ENCODE measurements at regions not wholly inside any gene's neighbourhood (a gene's known extent, or its start where the extent isn't known, plus 50 kb on each side); places are given as distances from the start of the nearest gene placed in this dataset.

DNA sequence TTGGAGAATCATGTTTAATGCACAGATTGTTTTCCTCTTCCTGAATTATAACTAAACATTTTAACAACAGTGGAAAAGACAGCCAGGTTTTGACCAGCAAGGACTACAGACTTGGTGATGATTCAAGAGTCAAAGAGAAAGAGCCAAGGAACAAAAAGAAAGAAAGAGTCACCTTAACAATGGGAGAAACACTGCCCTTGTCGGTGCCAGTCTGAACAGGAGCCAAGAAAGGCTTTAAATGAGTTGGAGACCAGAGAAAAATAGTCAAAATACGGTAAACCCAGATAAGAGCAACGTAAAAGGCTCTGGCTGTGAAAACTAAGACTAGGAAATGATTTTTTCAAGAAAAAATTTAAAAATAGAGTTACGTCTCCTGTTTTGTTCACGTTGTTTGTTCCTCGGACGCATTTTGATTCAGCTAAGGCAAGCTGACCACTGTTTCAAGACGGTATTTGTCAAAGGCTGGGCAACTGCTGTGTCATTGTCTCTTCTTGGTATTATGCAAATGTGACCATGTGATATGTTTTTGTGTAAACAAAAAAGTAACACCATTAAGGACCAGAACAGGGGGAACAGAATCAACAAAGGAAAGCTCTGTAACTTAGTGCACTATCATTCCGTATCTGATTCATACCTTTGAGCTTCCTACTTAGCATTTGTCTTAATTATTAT, 634.5 kb downstream of the LIG4 start:
- H3K4me1 ChIP-seq (ENCODE audit: control insufficient read depth, insufficient read depth, low read length), result no peaks in the 10 kb centered on the region
- no peak overlapping the region for H3K4me3 ChIP-seq (ENCODE audit: insufficient read depth, low read depth, low read length)
- H3K27ac ChIP-seq (ENCODE audit: insufficient read depth, low read depth, low read length, poor library complexity, severe bottlenecking), result peak overlapping the region; percentile 33
- no peaks in the 10 kb centered on the region for H3K36me3 ChIP-seq (ENCODE audit: control insufficient read depth, insufficient read depth, low read length)
- WGBS, 2 experiments, result 22 to 26% methylated on average over 8 of the region's 9 CpGs
- H3K27me3 ChIP-seq (ENCODE audit: control insufficient read depth, insufficient read depth, low read length, poor library complexity, severe bottlenecking), result peaks cover 20% of the 10 kb centered on the region
- no peaks in the 10 kb centered on the region for H3K9me3 ChIP-seq (ENCODE audit: control insufficient read depth, low read length)

DNA sequence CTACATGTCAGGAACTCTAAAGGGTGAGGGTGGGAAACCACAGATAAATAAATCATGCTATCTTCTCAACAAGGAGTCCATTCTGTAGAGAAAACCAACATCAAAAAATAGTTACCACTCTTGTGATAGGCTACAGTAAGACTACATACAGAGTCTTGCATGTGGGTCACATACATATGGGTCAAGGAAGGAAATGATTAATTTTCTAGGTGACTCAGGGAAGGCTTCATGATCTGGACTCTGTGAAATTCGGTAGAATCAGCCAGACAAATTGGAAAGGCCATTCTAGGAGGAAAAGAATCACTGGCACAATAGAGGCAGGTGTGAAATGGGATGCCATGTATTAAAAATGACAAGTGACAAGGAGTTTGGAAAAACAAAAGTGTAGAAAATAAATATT, 638.9 kb downstream of the LIG4 start:
- 94 to 98% methylated on average over 1 of the region's 1 CpG for WGBS, 2 experiments
- no peak overlapping the region for H3K27ac ChIP-seq (ENCODE audit: insufficient read depth, low read depth, low read length, poor library complexity, severe bottlenecking)
- H3K4me3 ChIP-seq (ENCODE audit: insufficient read depth, low read depth, low read length), result no peak overlapping the region
- H3K4me1 ChIP-seq (ENCODE audit: control insufficient read depth, insufficient read depth, low read length), result no peaks in the 10 kb centered on the region
- H3K27me3 ChIP-seq (ENCODE audit: control insufficient read depth, insufficient read depth, low read length, poor library complexity, severe bottlenecking), result peaks cover 2% of the 10 kb centered on the region
- no peaks in the 10 kb centered on the region for H3K9me3 ChIP-seq (ENCODE audit: control insufficient read depth, low read length)
- no peaks in the 10 kb centered on the region for H3K36me3 ChIP-seq (ENCODE audit: control insufficient read depth, insufficient read depth, low read length)

DNA sequence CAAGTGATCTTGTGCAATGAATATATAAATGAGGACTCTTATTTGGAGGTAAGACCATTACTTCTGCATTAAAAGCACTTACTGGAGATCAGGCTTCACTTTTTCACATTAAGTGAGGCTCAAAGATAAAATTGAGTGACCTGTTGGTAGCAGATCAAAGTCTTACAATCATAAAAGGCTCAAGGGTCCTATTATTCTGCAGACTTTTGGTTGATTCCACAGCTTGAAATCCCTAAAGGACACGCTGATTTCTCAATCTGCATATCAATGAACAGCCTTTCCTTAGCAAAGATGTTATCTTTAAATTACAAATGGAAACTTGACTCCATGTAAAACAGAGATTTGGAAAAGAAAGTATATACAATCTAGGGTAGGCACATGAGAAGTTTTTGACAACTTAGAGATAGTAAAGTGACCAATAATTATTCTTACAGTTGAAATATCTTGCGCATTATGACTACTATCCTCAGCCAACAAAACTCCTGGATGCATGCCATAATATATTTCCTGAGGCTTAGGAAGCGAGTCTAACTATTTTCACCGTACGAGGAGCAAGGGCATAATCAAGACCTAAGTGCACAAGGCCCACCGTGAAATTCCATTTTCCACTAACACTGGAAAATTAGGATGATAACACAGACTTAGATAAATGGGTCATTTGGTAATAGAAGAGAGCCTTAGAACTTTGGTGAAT, 640.7 kb downstream of the LIG4 start:
- Histone ChIP-seq H3K27me3 (ENCODE audit: control insufficient read depth, insufficient read depth, low read length, poor library complexity, severe bottlenecking) (no peaks in the 10 kb centered on the region), H3K9me3 (ENCODE audit: control insufficient read depth, low read length) (no peaks in the 10 kb centered on the region), H3K27ac (ENCODE audit: insufficient read depth, low read depth, low read length, poor library complexity, severe bottlenecking) (no peak overlapping the region), H3K36me3 (ENCODE audit: control insufficient read depth, insufficient read depth, low read length) (no peaks in the 10 kb centered on the region), H3K4me1 (ENCODE audit: control insufficient read depth, insufficient read depth, low read length) (no peaks in the 10 kb centered on the region), H3K4me3 (ENCODE audit: insufficient read depth, low read depth, low read length) (no peak overlapping the region)
- 69 to 74% methylated on average over 6 of the region's 6 CpGs for WGBS, 2 experiments

- Histone ChIP-seq H3K27ac (ENCODE audit: insufficient read depth, low read depth, low read length, poor library complexity, severe bottlenecking) (no peak overlapping the region), H3K4me1 (ENCODE audit: control insufficient read depth, insufficient read depth, low read length) (no peaks in the 10 kb centered on the region), H3K4me3 (ENCODE audit: insufficient read depth, low read depth, low read length) (no peak overlapping the region), H3K27me3 (ENCODE audit: control insufficient read depth, insufficient read depth, low read length, poor library complexity, severe bottlenecking) (no peaks in the 10 kb centered on the region), H3K36me3 (ENCODE audit: control insufficient read depth, insufficient read depth, low read length) (no peaks in the 10 kb centered on the region), H3K9me3 (ENCODE audit: control insufficient read depth, low read length) (no peaks in the 10 kb centered on the region)
- 88 to 94% methylated on average over 1 of the region's 1 CpG for WGBS, 2 experiments
These were observed 642.2 kb downstream of the LIG4 start for GRCh38 chr13:107573184-107573583.

- WGBS, 2 experiments, result 89 to 90% methylated on average over 3 of the region's 3 CpGs
- no peaks in the 10 kb centered on the region for H3K9me3 ChIP-seq (ENCODE audit: control insufficient read depth, low read length)
- H3K4me1 ChIP-seq (ENCODE audit: control insufficient read depth, insufficient read depth, low read length), result no peaks in the 10 kb centered on the region
- no peak overlapping the region for H3K27ac ChIP-seq (ENCODE audit: insufficient read depth, low read depth, low read length, poor library complexity, severe bottlenecking)
- H3K4me3 ChIP-seq (ENCODE audit: insufficient read depth, low read depth, low read length), result no peak overlapping the region
- H3K27me3 ChIP-seq (ENCODE audit: control insufficient read depth, insufficient read depth, low read length, poor library complexity, severe bottlenecking), result no peaks in the 10 kb centered on the region
- H3K36me3 ChIP-seq (ENCODE audit: control insufficient read depth, insufficient read depth, low read length), result no peaks in the 10 kb centered on the region
These were observed 643.2 kb downstream of the LIG4 start for GRCh38 chr13:107572156-107572555.

DNA sequence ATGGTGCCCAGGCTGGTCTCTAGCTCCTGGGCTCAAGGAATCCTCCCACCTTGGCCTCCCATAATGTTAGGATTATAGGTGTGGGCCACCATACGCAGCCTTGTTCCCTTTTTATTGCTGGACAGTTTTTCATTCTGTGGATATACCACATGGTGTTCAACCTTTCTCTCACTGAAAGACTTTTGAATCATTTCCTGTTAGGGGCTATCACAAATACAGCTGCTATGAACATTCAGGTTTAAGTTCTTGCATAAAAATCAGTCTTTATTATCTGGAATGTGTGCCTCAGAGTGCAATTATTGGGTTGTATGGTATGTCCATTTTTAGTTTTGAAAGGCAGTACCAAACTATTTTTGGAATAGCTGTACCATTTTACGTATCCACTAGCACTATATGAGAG, 647.2 kb downstream of the LIG4 start:
- Histone ChIP-seq H3K36me3 (ENCODE audit: control insufficient read depth, insufficient read depth, low read length) (no peaks in the 10 kb centered on the region), H3K4me3 (ENCODE audit: insufficient read depth, low read depth, low read length) (no peak overlapping the region), H3K27ac (ENCODE audit: insufficient read depth, low read depth, low read length, poor library complexity, severe bottlenecking) (no peak overlapping the region), H3K9me3 (ENCODE audit: control insufficient read depth, low read length) (no peaks in the 10 kb centered on the region), H3K27me3 (ENCODE audit: control insufficient read depth, insufficient read depth, low read length, poor library complexity, severe bottlenecking) (no peaks in the 10 kb centered on the region), H3K4me1 (ENCODE audit: control insufficient read depth, insufficient read depth, low read length) (peaks cover 3% of the 10 kb centered on the region)
- 96 to 100% methylated on average over 1 of the region's 2 CpGs for WGBS, 2 experiments

DNA sequence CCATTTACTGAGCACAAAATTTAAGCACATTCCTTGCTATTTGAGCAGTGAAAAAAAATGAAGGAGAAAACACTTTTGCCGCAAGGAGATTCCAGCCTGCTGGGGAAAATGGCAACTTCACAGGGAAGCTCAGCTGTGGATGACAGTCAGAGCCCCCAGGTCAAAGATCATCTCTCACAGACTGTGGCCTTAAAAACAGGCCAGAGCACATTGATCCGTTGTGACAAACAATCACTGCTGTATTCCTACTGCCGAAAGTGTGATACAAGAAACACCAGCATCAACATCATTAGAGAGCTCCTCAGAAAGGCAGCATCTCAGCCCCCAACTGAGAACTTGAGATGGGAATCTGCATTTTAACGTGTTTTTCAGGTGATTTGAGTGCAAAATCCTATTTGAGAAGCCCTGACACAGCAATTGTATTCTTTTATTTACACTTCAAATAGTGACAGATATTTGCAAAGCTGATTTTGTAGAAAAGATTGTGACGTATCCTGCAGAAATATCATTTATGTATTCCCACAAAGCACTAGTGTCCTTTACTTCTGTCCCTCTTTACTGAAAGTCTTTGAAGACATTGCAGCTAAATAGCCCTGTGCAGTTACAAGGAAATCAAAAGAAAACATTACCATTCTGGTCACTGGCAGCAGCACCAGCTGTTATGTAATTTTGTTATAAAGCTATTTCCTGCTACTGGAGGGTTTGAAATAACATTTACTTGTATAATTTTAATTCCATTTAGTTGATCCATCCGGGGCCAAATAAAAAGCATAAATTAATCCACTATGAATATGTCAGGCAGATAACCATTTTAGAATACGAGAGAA, 652.0 kb downstream of the LIG4 start:
- 12 to 33% methylated on average over 4 to 5 of the region's 7 CpGs for WGBS, 2 experiments
- no peaks in the 10 kb centered on the region for H3K36me3 ChIP-seq (ENCODE audit: control insufficient read depth, insufficient read depth, low read length)
- H3K4me1 ChIP-seq (ENCODE audit: control insufficient read depth, insufficient read depth, low read length), result peaks cover 16% of the 10 kb centered on the region
- H3K9me3 ChIP-seq (ENCODE audit: control insufficient read depth, low read length), result no peaks in the 10 kb centered on the region
- H3K27me3 ChIP-seq (ENCODE audit: control insufficient read depth, insufficient read depth, low read length, poor library complexity, severe bottlenecking), result no peaks in the 10 kb centered on the region
- H3K27ac ChIP-seq (ENCODE audit: insufficient read depth, low read depth, low read length, poor library complexity, severe bottlenecking), result peak overlapping the region; percentile 56
- H3K4me3 ChIP-seq (ENCODE audit: insufficient read depth, low read depth, low read length), result no peak overlapping the region

DNA sequence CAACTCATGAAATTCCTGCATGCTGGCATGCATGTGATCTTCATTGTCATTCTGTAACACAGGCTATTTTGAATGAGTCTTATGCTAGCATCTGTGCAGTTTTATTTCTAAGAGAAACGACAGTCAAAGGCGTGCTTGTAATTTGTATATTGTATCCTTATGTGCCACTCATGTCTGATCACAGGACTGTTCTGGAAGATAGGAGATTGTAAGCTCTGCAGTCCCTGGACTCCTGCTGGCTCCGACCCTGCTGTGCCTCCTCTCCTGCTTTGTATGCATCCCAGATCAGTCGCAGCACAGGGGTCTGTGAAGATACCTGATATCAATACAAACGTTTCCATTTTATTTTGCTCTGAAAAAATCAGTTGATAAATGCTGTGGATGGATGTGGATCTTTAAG, 653.1 kb downstream of the LIG4 start:
- Histone ChIP-seq H3K36me3 (ENCODE audit: control insufficient read depth, insufficient read depth, low read length) (no peaks in the 10 kb centered on the region), H3K27ac (ENCODE audit: insufficient read depth, low read depth, low read length, poor library complexity, severe bottlenecking) (no peak overlapping the region), H3K27me3 (ENCODE audit: control insufficient read depth, insufficient read depth, low read length, poor library complexity, severe bottlenecking) (no peaks in the 10 kb centered on the region), H3K4me3 (ENCODE audit: insufficient read depth, low read depth, low read length) (no peak overlapping the region), H3K9me3 (ENCODE audit: control insufficient read depth, low read length) (no peaks in the 10 kb centered on the region), H3K4me1 (ENCODE audit: control insufficient read depth, insufficient read depth, low read length) (peaks cover 16% of the 10 kb centered on the region)
- 42 to 45% methylated on average over 5 of the region's 5 CpGs for WGBS, 2 experiments

DNA sequence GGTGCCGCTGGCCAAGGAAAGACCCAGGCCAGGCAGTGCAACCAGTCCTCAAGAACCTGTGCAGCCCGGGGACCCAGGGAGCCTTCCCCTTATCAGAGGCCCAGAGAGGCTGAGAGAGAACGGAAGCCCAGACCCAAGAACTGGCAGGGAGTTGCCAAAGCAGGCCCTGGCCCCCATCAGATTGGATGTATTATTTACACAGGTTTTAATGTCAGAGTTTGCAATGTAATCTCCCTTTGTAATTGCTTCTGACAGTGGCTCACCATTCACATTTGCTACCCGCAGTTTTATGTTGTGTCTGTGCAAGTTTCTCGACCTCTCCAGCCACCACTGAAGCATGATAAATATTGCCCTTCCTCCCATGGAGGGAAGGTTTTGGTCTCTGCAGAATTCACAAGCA, 660.9 kb downstream of the LIG4 start:
- Histone ChIP-seq H3K9me3 (ENCODE audit: control insufficient read depth, low read length) (no peaks in the 10 kb centered on the region), H3K4me1 (ENCODE audit: control insufficient read depth, insufficient read depth, low read length) (no peaks in the 10 kb centered on the region), H3K27me3 (ENCODE audit: control insufficient read depth, insufficient read depth, low read length, poor library complexity, severe bottlenecking) (no peaks in the 10 kb centered on the region), H3K36me3 (ENCODE audit: control insufficient read depth, insufficient read depth, low read length) (no peaks in the 10 kb centered on the region), H3K27ac (ENCODE audit: insufficient read depth, low read depth, low read length, poor library complexity, severe bottlenecking) (no peak overlapping the region), H3K4me3 (ENCODE audit: insufficient read depth, low read depth, low read length) (no peak overlapping the region)
- WGBS, 2 experiments, result 91 to 93% methylated on average over 5 of the region's 5 CpGs

DNA sequence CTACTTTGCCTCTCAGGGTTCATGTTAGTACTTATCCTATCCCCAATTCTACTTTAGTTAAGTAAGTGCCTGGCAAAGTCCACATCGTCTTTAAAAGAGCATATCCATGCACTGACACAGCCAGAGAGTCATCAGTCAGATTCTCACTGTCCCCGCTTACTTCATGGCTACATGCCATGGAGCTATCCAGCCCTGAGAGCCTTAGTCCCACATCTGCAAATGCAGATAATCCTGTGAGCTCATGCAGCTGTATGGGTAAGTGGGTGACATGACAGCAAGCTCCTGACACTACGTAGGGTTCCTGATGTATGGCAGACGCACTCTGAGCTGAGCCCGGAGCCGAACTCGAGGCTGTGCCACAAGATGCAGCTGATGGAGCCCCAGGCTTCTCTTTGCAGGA, 661.5 kb downstream of the LIG4 start:
- no peak overlapping the region for H3K4me3 ChIP-seq (ENCODE audit: insufficient read depth, low read depth, low read length)
- H3K27ac ChIP-seq (ENCODE audit: insufficient read depth, low read depth, low read length, poor library complexity, severe bottlenecking), result no peak overlapping the region
- H3K27me3 ChIP-seq (ENCODE audit: control insufficient read depth, insufficient read depth, low read length, poor library complexity, severe bottlenecking), result no peaks in the 10 kb centered on the region
- H3K9me3 ChIP-seq (ENCODE audit: control insufficient read depth, low read length), result no peaks in the 10 kb centered on the region
- 91 to 92% methylated on average over 7 of the region's 7 CpGs for WGBS, 2 experiments
- no peaks in the 10 kb centered on the region for H3K36me3 ChIP-seq (ENCODE audit: control insufficient read depth, insufficient read depth, low read length)
- no peaks in the 10 kb centered on the region for H3K4me1 ChIP-seq (ENCODE audit: control insufficient read depth, insufficient read depth, low read length)
